HCT116 (cell line): ENCODE measurements at regions not wholly inside any gene's neighbourhood (a gene's known extent, or its start where the extent isn't known, plus 50 kb on each side); places are given as distances from the start of the nearest gene placed in this dataset.

Source experiments
- CEBPB ChIP-seq: IDR thresholded peaks from 2 replicates; pipeline ENCODE4 v1.6.1; 2012; ENCODE audit warnings: low read depth
- CTCF ChIP-seq, 3 experiments: fragments of 200-600 bp in 1 of 3; sonication (generic) in 1 of 3; IDR thresholded peaks in 2 of 3; conservative IDR thresholded peaks in 1 of 3; 2 replicates each; pipeline ENCODE4 v1.5.1; 2012 to 2017; ENCODE audit warnings: low read depth in 2 of 3, low read length in 2 of 3, antibody characterized with exemption in 1 of 3, borderline replicate concordance in 1 of 3, control low read depth in 1 of 3, mild to moderate bottlenecking in 1 of 3, mixed read lengths in 1 of 3, mixed run types in 1 of 3, moderate library complexity in 1 of 3; ENCODE audit not compliant: insufficient read depth in 1 of 3
- EZH2 ChIP-seq: fragments of 200-600 bp; sonication (generic); IDR thresholded peaks from 2 replicates; pipeline ENCODE4 v1.6.1; 2017; ENCODE audit warnings: antibody characterized with exemption, mixed run types
- EZH2phosphoT487 ChIP-seq: fragments of 200-600 bp; IDR thresholded peaks from 2 replicates; pipeline ENCODE4 v1.6.1; 2018; ENCODE audit warnings: antibody characterized with exemption, borderline replicate concordance
- JUND ChIP-seq: IDR thresholded peaks from 2 replicates; pipeline ENCODE4 v1.6.1; 2012
- MAX ChIP-seq: IDR thresholded peaks from 2 replicates; pipeline ENCODE4 v1.6.1; 2012
- POLR2AphosphoS5 ChIP-seq: IDR thresholded peaks from 2 replicates; pipeline ENCODE4 v1.6.1; 2011; ENCODE audit warnings: mild to moderate bottlenecking, low read depth, low read length, moderate library complexity
- RAD21 ChIP-seq: IDR thresholded peaks from 2 replicates; pipeline ENCODE4 v1.6.1; 2012; ENCODE audit warnings: low read depth, mild to moderate bottlenecking
- REST ChIP-seq: IDR thresholded peaks from 2 replicates; pipeline ENCODE4 v1.6.1; 2012; ENCODE audit warnings: low read depth

DNA sequence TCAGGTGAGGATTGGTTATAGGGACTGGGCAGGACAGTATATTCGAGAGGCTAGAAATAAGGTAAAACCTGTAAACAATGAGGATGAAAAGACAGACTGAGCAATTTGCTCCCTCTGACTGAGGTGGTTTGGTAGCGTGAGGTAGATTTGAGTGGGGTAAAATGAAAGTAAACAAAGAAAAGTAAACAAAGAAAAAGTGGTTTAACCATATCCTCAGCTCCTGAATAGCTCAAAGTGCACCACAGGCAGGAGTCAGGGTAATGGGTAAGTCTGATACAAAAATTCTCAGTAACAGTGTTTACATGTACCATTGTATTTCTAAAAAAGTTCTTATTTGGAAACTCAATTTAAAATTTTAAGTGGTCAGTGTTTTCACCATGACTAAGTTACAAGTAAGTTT, 203.1 kb upstream of the ARRDC3 start:
- TF ChIP-seq CTCF (IDR thresholded peaks at IDR 0.05 in 2 of 3, conservative IDR thresholded peaks at IDR 0.05 in 1 of 3; ENCODE audit: borderline replicate concordance in 1 of 3, insufficient read depth in 1 of 3, low read depth in 2 of 3, low read length in 2 of 3) = no peak
- TF ChIP-seq CEBPB = no peak
- no peak for TF ChIP-seq RAD21
- TF ChIP-seq MAX = no peak
- TF ChIP-seq POLR2AphosphoS5 = no peak
- no peak for TF ChIP-seq EZH2
- no peak for TF ChIP-seq EZH2phosphoT487
- TF ChIP-seq JUND = no peak
- no peak for TF ChIP-seq REST
